GM23248 (cell line): ENCODE measurements at regions not wholly inside any gene's neighbourhood (a gene's known extent, or its start where the extent isn't known, plus 50 kb on each side); places are given as distances from the start of the nearest gene placed in this dataset.

Source experiments
- DNase-seq: peaks from one replicate; pipeline ENCODE4 v3.0.0-alpha.2; 2015
- H2AFZ ChIP-seq: fragments of 200-600 bp; sonication (generic); 2 replicates; pipeline ENCODE4 v1.6.1; 2016; ENCODE audit warnings: antibody characterized with exemption
- H3F3A ChIP-seq: fragments of 200-600 bp; sonication (generic); 2 replicates; pipeline ENCODE4 v1.6.1; 2016; ENCODE audit warnings: mild to moderate bottlenecking, antibody characterized with exemption, mixed run types; ENCODE audit not compliant: insufficient read depth
- H3K27ac ChIP-seq: fragments of 200-600 bp; sonication (generic); 2 replicates; pipeline ENCODE4 v1.5.1; 2016; ENCODE audit warnings: mild to moderate bottlenecking
- H3K27me3 ChIP-seq: fragments of 200-600 bp; sonication (generic); replicated peaks from 2 replicates; pipeline ENCODE4 v1.6.1; 2016; ENCODE audit warnings: mild to moderate bottlenecking; ENCODE audit not compliant: insufficient read depth
- H3K36me3 ChIP-seq: fragments of 200-600 bp; sonication (generic); 2 replicates; pipeline ENCODE4 v1.6.1; 2016; ENCODE audit warnings: low read depth, mild to moderate bottlenecking
- H3K4me1 ChIP-seq: fragments of 200-600 bp; sonication (generic); 2 replicates; pipeline ENCODE4 v1.6.1; 2016; ENCODE audit warnings: mild to moderate bottlenecking; ENCODE audit not compliant: insufficient read depth
- H3K4me2 ChIP-seq: fragments of 200-600 bp; sonication (generic); one replicate; pipeline ENCODE4 v1.6.1; 2016; ENCODE audit warnings: mild to moderate bottlenecking; ENCODE audit not compliant: unreplicated experiment
- H3K4me3 ChIP-seq: fragments of 200-600 bp; sonication (generic); 2 replicates; pipeline ENCODE4 v1.5.1; 2016; ENCODE audit warnings: mild to moderate bottlenecking
- H3K79me2 ChIP-seq: fragments of 200-600 bp; sonication (generic); 2 replicates; pipeline ENCODE4 v1.6.1; 2016; ENCODE audit warnings: mild to moderate bottlenecking; ENCODE audit not compliant: insufficient read depth
- H3K9ac ChIP-seq: fragments of 200-600 bp; sonication (generic); 2 replicates; pipeline ENCODE4 v1.6.1; 2016; ENCODE audit warnings: mild to moderate bottlenecking
- H3K9me2 ChIP-seq: fragments of 200-600 bp; sonication (generic); 2 replicates; pipeline ENCODE4 v1.6.1; 2016; ENCODE audit warnings: mixed run types, mild to moderate bottlenecking, moderate library complexity; ENCODE audit not compliant: insufficient read depth
- H3K9me3 ChIP-seq: fragments of 200-600 bp; sonication (generic); one replicate; pipeline ENCODE4 v1.6.1; 2017; ENCODE audit warnings: low read depth
- H4K20me1 ChIP-seq: fragments of 200-600 bp; sonication (generic); 2 replicates; pipeline ENCODE4 v1.6.0; 2016; ENCODE audit not compliant: insufficient read depth
- EZH2 ChIP-seq: fragments of 200-600 bp; sonication (generic); IDR thresholded peaks from 2 replicates; pipeline ENCODE4 v1.6.1; 2018; ENCODE audit warnings: antibody characterized with exemption, mild to moderate bottlenecking; ENCODE audit not compliant: insufficient read depth, poor library complexity, severe bottlenecking
- EZH2phosphoT487 ChIP-seq: fragments of 200-600 bp; sonication (generic); IDR thresholded peaks from 2 replicates; pipeline ENCODE4 v1.6.1; 2018; ENCODE audit warnings: antibody characterized with exemption, moderate library complexity, mild to moderate bottlenecking, low read depth; ENCODE audit not compliant: insufficient read depth
- WGBS, 2 experiments: methylation state at CpG; one replicate each; pipeline ENCODE4 v1.1.6; 2015 to 2017; ENCODE audit warnings: low lambda C conversion rate in 2 of 2, low coverage in 1 of 2; ENCODE audit errors: missing lambda C conversion rate in 2 of 2; 5-methylcytosine and 5-hydroxymethylcytosine counted together
- in situ Hi-C: fragments of 300-500 bp; cut with MboI; formaldehyde crosslinking; loops from 2 replicates; pipeline ENCODE4 v1.15.0; 2020

DNA sequence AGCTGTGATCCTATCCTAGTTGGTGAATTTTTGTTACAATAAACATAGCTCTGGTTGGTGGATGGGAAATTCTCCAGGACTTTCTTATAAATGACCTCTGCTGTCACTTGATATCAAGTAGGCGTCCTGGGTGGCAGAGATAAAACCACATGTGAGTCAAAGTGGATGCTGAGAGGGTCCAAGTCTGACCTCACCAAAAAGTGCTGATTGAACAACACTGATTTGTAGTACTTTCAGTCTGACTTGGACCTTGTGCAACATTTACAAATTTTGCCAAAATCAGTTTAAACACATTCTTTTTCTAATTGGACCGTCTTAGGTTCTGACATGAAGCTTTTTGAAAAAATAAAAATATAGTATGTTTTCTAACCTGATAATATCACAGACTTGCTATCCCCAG lies 585.6 kb downstream of the GALC start:
- WGBS, 2 experiments, result 18 to 21% methylated on average over 2 of the region's 2 CpGs
- Histone ChIP-seq H2AFZ (no peak overlapping the region), H3K9me3 (no peaks in the 10 kb centered on the region), H4K20me1 (no peaks in the 10 kb centered on the region), H3K79me2 (no peaks in the 10 kb centered on the region), H3K4me3 (no peak overlapping the region), H3F3A (no peaks in the 10 kb centered on the region), H3K27ac (no peak overlapping the region), H3K4me2 (no peak overlapping the region), H3K27me3 (no peaks in the 10 kb centered on the region), H3K9me2 (no peaks in the 10 kb centered on the region), H3K36me3 (no peaks in the 10 kb centered on the region), H3K9ac (no peak overlapping the region), H3K4me1 (no peaks in the 10 kb centered on the region)
- DNase-seq, result no peak
- in situ Hi-C loops, result no loop called here
- TF ChIP-seq EZH2, result no peak
- no peak for TF ChIP-seq EZH2phosphoT487

DNA sequence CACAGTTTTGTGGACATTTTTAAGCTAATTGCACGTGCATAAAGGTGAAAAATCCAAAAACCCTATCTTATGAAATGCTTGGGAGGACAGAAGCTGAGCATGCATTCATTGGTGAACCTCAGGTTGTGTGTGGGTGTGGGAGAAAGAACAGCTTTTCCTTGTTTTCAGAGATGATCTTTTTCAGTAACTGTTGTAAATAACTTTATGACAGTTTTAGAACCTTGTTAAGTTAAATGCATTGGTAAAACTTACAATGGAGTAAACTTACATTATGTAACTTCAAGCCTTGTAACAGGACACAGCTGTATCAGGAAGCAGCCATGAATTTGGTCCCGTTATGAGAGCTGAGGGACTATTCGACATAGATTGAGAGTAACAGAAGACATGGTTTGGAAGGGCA lies 587.4 kb downstream of the GALC start:
- no peak overlapping the region for H3K9ac ChIP-seq
- H3K9me2 ChIP-seq, result no peaks in the 10 kb centered on the region
- H3K27me3 ChIP-seq, result no peaks in the 10 kb centered on the region
- WGBS, 2 experiments, result 7 to 8% methylated on average over 3 of the region's 3 CpGs
- in situ Hi-C loops, result no loop called here
- H3F3A ChIP-seq, result no peaks in the 10 kb centered on the region
- no peaks in the 10 kb centered on the region for H4K20me1 ChIP-seq
- no peak overlapping the region for H2AFZ ChIP-seq
- H3K9me3 ChIP-seq, result no peaks in the 10 kb centered on the region
- no peaks in the 10 kb centered on the region for H3K4me1 ChIP-seq
- no peak overlapping the region for H3K27ac ChIP-seq
- H3K4me3 ChIP-seq, result no peak overlapping the region
- H3K4me2 ChIP-seq, result no peak overlapping the region
- TF ChIP-seq EZH2 (no peak), EZH2phosphoT487 (no peak)
- H3K36me3 ChIP-seq, result no peaks in the 10 kb centered on the region
- no peaks in the 10 kb centered on the region for H3K79me2 ChIP-seq
- no peak for DNase-seq

DNA sequence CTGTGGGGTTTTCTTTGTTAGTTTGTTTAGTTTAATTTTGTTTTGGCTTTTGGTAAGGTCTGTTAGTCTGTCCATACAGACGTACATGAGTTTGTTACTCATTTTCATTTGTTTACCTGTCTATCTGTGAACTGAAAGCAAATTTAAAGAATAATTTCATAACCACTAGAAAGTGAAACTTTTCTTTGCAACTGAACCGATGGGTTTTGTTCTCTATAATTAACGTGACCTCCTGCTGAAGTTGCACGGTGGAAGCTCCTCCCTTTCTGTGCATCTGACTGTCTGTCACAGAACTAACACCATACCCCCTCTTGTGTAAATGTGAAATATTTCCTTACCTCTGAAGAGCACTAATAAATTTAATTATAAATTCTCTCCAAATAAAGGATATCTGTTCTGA lies 595.5 kb downstream of the GALC start:
- H3K4me2 ChIP-seq, result no peak overlapping the region
- in situ Hi-C loops, result no loop called here

DNA sequence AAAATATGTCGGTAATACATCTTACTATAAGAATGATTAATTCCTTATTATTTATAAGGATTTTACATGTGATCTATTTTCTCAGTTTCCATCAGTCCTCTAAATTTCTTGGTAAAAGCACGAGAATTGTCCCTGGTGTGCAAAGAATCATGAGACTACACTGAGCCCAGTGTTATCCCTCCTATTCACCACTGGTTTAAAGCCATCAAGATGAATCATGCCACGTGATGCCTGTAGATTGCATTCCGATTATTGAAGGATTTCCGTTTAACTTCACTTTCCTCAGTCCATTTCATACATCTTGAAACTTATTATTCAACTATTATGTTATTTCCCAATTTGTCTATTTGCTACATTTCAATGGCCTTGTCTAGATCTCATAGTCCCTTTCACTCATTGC lies 601.9 kb downstream of the GALC start:
- Histone ChIP-seq H3K9me3 (no peaks in the 10 kb centered on the region), H3K4me3 (no peak overlapping the region), H3K79me2 (no peaks in the 10 kb centered on the region), H3K27ac (no peak overlapping the region), H4K20me1 (no peaks in the 10 kb centered on the region), H3K36me3 (no peaks in the 10 kb centered on the region), H3K4me1 (no peaks in the 10 kb centered on the region), H3K27me3 (no peaks in the 10 kb centered on the region), H3K9ac (no peak overlapping the region), H3K4me2 (no peak overlapping the region), H3F3A (no peaks in the 10 kb centered on the region), H2AFZ (no peak overlapping the region), H3K9me2 (no peaks in the 10 kb centered on the region)
- TF ChIP-seq EZH2 (no peak), EZH2phosphoT487 (no peak)
- in situ Hi-C loops, result no loop called here
- no peak for DNase-seq
- WGBS, 2 experiments, result 37 to 44% methylated on average over 5 of the region's 5 CpGs

More for the DNA sequence above, 595.5 kb downstream of the GALC start:
- no peak overlapping the region for H3K4me3 ChIP-seq
- H3K9me2 ChIP-seq, result no peaks in the 10 kb centered on the region
- H3F3A ChIP-seq, result no peaks in the 10 kb centered on the region
- H3K79me2 ChIP-seq, result no peaks in the 10 kb centered on the region
- no peaks in the 10 kb centered on the region for H3K27me3 ChIP-seq
- no peak for TF ChIP-seq EZH2
- TF ChIP-seq EZH2phosphoT487, result no peak
- WGBS, 2 experiments, result 49 to 52% methylated on average over 4 of the region's 4 CpGs
- no peak overlapping the region for H2AFZ ChIP-seq
- DNase-seq, result no peak
- no peak overlapping the region for H3K9ac ChIP-seq
- no peaks in the 10 kb centered on the region for H3K36me3 ChIP-seq
- no peaks in the 10 kb centered on the region for H4K20me1 ChIP-seq
- H3K4me1 ChIP-seq, result no peaks in the 10 kb centered on the region
- H3K27ac ChIP-seq, result no peak overlapping the region
- no peaks in the 10 kb centered on the region for H3K9me3 ChIP-seq

DNA sequence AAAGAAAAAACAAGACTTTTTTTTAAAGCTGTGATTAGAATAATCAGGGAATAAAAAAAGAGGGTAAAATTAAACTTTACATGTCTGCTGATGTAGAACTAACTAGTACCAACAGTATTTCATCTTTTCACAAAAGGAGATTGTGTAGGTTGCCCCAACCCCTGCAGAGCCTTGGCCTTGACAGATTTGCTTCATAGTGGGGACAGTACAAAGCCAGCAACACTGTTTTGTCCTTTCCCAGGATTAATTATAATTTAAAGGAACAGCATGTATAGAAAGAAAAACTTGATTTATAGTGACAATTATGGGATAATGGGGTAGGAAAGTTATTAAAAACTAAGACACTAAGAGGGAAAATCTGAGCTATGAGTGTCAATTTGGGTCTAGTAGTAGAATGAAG lies 604.0 kb downstream of the GALC start:
- Histone ChIP-seq H3K79me2 (no peaks in the 10 kb centered on the region), H2AFZ (no peak overlapping the region), H3K9ac (no peak overlapping the region), H4K20me1 (no peaks in the 10 kb centered on the region), H3K9me3 (no peaks in the 10 kb centered on the region), H3K4me2 (no peak overlapping the region), H3K9me2 (no peaks in the 10 kb centered on the region), H3K36me3 (no peaks in the 10 kb centered on the region), H3K4me1 (no peaks in the 10 kb centered on the region), H3K27me3 (no peaks in the 10 kb centered on the region), H3K27ac (no peak overlapping the region), H3K4me3 (no peak overlapping the region), H3F3A (no peaks in the 10 kb centered on the region)
- in situ Hi-C loops, result no loop called here
- TF ChIP-seq EZH2 (no peak), EZH2phosphoT487 (no peak)
- DNase-seq, result no peak
